ENCODE measurements at regions not wholly inside any gene's neighbourhood (a gene's known extent, or its start where the extent isn't known, plus 50 kb on each side); places are given as distances from the start of the nearest gene placed in this dataset.

DNA sequence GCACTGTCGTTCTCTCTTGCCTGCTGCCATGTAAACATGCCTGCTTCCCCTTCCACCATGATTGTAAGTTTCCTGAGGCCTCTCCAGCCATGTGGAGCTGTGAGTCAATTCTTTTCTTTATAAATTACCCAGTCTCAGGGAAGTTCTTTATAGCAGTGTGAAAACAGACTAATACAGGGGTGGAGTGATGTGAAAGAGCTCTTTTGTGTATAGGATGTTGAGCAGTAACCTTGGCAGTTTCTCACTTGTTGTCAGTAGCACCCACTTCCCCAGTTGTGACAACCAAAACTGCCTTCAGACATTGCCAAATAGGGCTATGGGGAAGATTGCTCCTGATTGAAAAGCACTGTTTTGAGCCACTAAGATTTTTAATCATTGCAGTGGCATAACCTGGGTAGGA lies 552.2 kb upstream of the ZNF462 start:
- H3K4me2 ChIP-seq (ENCODE audit: low read depth, low read length), result no peak overlapping the region
- no peak for DNase-seq

GRCh38 chr9:106312906-106313305 lies 550.1 kb upstream of the ZNF462 start:
- no peaks in the 10 kb centered on the region for H3K9me3 ChIP-seq (replicated peaks; ENCODE audit: insufficient read depth, low read length)
- H3K4me1 ChIP-seq (ENCODE audit: low read length), result peaks cover 12% of the 10 kb centered on the region; the same call in 1 of the 2 replicates
- no peak overlapping the region for H3K9ac ChIP-seq (ENCODE audit: low read length)
- H3K27ac ChIP-seq (ENCODE audit: low read length), result no peak overlapping the region
- H3K4me2 ChIP-seq (ENCODE audit: low read depth, low read length), result no peak overlapping the region
- H2AFZ ChIP-seq (ENCODE audit: low read length), result no peak overlapping the region
- no peaks in the 10 kb centered on the region for H4K20me1 ChIP-seq (ENCODE audit: insufficient read depth, low read length)
- H3F3A ChIP-seq (ENCODE audit: insufficient read depth, low read length), result no peaks in the 10 kb centered on the region
- H3K27me3 ChIP-seq (replicated peaks; ENCODE audit: insufficient read depth, low read length), result no peaks in the 10 kb centered on the region
- TF ChIP-seq CTCF (IDR thresholded peaks at IDR 0.05; ENCODE audit: low read length) (no peak), EZH2 (optimal IDR thresholded peaks at IDR 0.05; ENCODE audit: low read depth, low read length) (no peak), EZH2phosphoT487 (IDR thresholded peaks at IDR 0.05; ENCODE audit: low read length) (no peak)
- no peaks in the 10 kb centered on the region for H3K36me3 ChIP-seq (replicated peaks; ENCODE audit: insufficient read depth, low read length)
- DNase-seq, result peak; percentile 25
- H3K9me2 ChIP-seq (replicated peaks; ENCODE audit: insufficient read depth, low read length), result no peaks in the 10 kb centered on the region
- no peaks in the 10 kb centered on the region for H3K79me2 ChIP-seq (ENCODE audit: low read length)
- no peak overlapping the region for H3K4me3 ChIP-seq (ENCODE audit: low read length)

More for the DNA sequence above, 552.2 kb upstream of the ZNF462 start:
- no peak overlapping the region for H3K9ac ChIP-seq (ENCODE audit: low read length)
- H3K4me3 ChIP-seq (ENCODE audit: low read length), result no peak overlapping the region
- H3K4me1 ChIP-seq (ENCODE audit: low read length), result peaks cover 9% of the 10 kb centered on the region; the same call in 1 of the 2 replicates
- no peak for TF ChIP-seq CTCF (IDR thresholded peaks at IDR 0.05; ENCODE audit: low read length)
- no peak overlapping the region for H2AFZ ChIP-seq (ENCODE audit: low read length)
- no peak overlapping the region for H3K27ac ChIP-seq (ENCODE audit: low read length)
- no peaks in the 10 kb centered on the region for H4K20me1 ChIP-seq (ENCODE audit: insufficient read depth, low read length)
- no peaks in the 10 kb centered on the region for H3K9me2 ChIP-seq (replicated peaks; ENCODE audit: insufficient read depth, low read length)
- H3F3A ChIP-seq (ENCODE audit: insufficient read depth, low read length), result no peaks in the 10 kb centered on the region
- no peaks in the 10 kb centered on the region for H3K27me3 ChIP-seq (replicated peaks; ENCODE audit: insufficient read depth, low read length)
- H3K79me2 ChIP-seq (ENCODE audit: low read length), result no peaks in the 10 kb centered on the region
- H3K9me3 ChIP-seq (replicated peaks; ENCODE audit: insufficient read depth, low read length), result no peaks in the 10 kb centered on the region
- H3K36me3 ChIP-seq (replicated peaks; ENCODE audit: insufficient read depth, low read length), result no peaks in the 10 kb centered on the region

- TF ChIP-seq EZH2phosphoT487 (IDR thresholded peaks at IDR 0.05; ENCODE audit: low read length), result no peak
- no peak overlapping the region for H3K9ac ChIP-seq (ENCODE audit: low read length)
- H3K9me2 ChIP-seq (replicated peaks; ENCODE audit: insufficient read depth, low read length), result no peaks in the 10 kb centered on the region
- H3K4me2 ChIP-seq (ENCODE audit: low read depth, low read length), result no peak overlapping the region
- H3F3A ChIP-seq (ENCODE audit: insufficient read depth, low read length), result no peaks in the 10 kb centered on the region
- no peak overlapping the region for H3K27ac ChIP-seq (ENCODE audit: low read length)
- no peaks in the 10 kb centered on the region for H4K20me1 ChIP-seq (ENCODE audit: insufficient read depth, low read length)
- H2AFZ ChIP-seq (ENCODE audit: low read length), result no peak overlapping the region
- no peaks in the 10 kb centered on the region for H3K9me3 ChIP-seq (replicated peaks; ENCODE audit: insufficient read depth, low read length)
- no peaks in the 10 kb centered on the region for H3K27me3 ChIP-seq (replicated peaks; ENCODE audit: insufficient read depth, low read length)
- H3K36me3 ChIP-seq (replicated peaks; ENCODE audit: insufficient read depth, low read length), result no peaks in the 10 kb centered on the region
- peaks cover 12% of the 10 kb centered on the region; the same call in 1 of the 2 replicates for H3K4me1 ChIP-seq (ENCODE audit: low read length)
- no peaks in the 10 kb centered on the region for H3K79me2 ChIP-seq (ENCODE audit: low read length)
- no peak for DNase-seq
- H3K4me3 ChIP-seq (ENCODE audit: low read length), result no peak overlapping the region
Measured at GRCh38 chr9:106314476-106314875, 548.5 kb upstream of the ZNF462 start.

DNA sequence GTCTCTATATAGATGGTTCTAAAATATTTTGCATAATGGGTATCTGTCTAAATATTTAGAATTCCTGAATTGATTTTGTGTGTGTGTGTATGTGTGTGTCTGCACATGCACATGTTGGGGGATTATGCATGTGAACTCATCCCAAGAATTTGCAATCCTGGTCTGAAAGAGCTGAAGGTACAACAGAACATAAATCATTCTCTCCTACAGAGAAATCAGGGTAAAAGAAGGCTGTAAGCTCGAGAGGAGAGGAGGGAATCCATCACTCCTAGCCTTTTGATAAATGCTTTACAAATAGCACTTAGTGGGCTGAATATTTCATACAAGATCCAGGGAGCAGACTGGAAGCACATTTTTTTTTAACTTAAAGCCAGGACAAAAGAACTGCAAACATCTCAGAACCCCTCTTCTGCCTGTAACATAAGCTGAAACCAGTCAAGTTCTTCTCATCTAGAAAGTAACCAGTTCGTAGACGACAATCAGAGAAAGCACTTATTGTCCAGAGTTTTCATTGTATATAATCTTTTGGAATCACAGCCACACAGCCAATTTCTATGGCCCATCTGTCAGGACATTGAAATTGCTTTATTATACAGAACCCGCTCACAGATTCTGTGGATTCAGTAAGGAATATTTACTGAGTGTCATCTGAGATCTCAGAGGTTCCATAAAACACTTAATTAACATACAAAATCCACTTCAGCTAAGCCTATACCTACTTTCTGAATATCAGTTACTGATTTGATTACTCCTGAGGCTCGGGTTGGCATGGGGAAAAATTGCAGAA lies 541.4 kb upstream of the ZNF462 start:
- Histone ChIP-seq H3F3A (ENCODE audit: insufficient read depth, low read length) (no peaks in the 10 kb centered on the region), H3K4me2 (ENCODE audit: low read depth, low read length) (no peak overlapping the region), H3K9me2 (replicated peaks; ENCODE audit: insufficient read depth, low read length) (no peaks in the 10 kb centered on the region), H2AFZ (ENCODE audit: low read length) (no peak overlapping the region), H4K20me1 (ENCODE audit: insufficient read depth, low read length) (no peaks in the 10 kb centered on the region), H3K79me2 (ENCODE audit: low read length) (no peaks in the 10 kb centered on the region), H3K27ac (ENCODE audit: low read length) (no peak overlapping the region), H3K9ac (ENCODE audit: low read length) (no peak overlapping the region), H3K9me3 (replicated peaks; ENCODE audit: insufficient read depth, low read length) (no peaks in the 10 kb centered on the region), H3K27me3 (replicated peaks; ENCODE audit: insufficient read depth, low read length) (no peaks in the 10 kb centered on the region), H3K36me3 (replicated peaks; ENCODE audit: insufficient read depth, low read length) (no peaks in the 10 kb centered on the region), H3K4me3 (ENCODE audit: low read length) (no peak overlapping the region), H3K4me1 (ENCODE audit: low read length) (peaks cover 3% of the 10 kb centered on the region; the same call in 1 of the 2 replicates)
- TF ChIP-seq EZH2 (optimal IDR thresholded peaks at IDR 0.05; ENCODE audit: low read depth, low read length) (no peak), CTCF (IDR thresholded peaks at IDR 0.05; ENCODE audit: low read length) (no peak), EZH2phosphoT487 (IDR thresholded peaks at IDR 0.05; ENCODE audit: low read length) (no peak)
- DNase-seq, result no peak

Measured in MM.1S (cell line).